ENCODE measurements at regions not wholly inside any gene's neighbourhood (a gene's known extent, or its start where the extent isn't known, plus 50 kb on each side); places are given as distances from the start of the nearest gene placed in this dataset.

DNA sequence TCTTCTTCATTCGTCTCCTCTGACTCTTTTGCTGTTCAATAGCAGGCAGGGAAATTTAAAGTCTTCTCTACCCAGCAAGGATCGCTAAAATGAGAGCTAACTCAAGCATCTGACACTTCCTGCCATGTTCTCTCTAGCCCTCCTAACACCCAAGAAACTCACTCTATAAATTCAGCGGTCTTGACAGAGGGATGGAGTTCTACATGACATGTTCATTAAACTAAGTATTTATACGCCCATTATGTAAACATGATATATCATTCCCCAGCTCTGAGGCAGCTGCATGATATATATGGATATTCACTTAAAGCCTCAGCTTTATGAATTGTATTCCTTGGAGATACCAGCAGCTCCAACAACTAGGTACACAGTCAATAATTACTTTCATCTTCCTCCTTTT lies 231.0 kb downstream of the METTL4 start:
- no peak for DNase-seq

DNA sequence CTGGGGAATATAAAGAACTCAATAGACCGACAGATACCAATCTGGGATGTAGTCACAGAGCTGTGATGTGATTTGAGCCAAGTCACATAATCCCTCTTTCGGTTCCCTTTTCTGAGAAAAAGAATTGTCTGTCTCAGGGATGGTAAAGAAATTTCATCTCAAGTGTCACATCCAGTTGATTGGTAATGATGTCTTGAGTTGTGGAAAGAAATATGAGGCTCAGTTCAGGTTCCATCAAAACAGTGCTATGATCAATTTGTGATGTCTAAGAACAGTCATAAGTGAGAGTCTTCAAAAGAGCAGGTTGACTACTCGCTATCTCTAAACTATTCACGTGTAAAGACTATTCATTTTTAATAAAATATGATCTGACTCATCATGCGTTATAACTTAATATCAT lies 223.3 kb downstream of the METTL4 start:
- DNase-seq, result no peak

DNA sequence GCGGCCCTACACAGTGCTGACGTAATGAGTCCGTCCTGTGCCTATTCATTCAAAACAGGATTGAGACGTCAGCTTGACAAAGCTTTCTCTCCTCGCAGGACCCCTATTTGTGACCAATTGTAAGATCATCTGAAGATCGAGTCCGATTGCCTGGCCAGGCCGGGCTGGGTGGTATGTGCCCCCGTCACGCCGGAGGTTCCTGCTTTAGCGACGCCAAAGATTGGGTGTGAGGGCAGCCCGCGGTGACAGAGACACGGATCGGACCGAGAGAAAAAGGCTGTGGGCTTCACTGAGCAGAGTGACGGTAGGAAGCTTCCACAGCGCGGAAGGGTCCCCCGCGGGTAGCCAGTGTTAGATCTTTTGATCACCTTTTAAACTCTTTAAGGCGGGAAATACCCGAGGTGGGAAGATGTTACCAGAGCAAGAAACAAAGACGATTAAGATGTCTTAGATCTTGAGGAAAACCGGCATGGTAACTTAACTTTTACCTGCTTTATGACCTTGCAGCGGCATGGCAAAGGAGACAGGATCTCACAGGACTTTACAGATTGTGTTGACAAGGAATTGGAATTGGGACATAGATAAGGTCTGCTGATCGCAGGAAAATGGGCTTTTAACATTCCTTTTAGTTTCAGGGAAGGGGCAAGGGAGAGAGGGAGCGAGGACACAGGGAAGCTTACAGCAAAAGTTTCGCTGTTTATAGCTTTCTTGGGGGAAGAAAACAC lies 220.0 kb downstream of the METTL4 start:
- DNase-seq, result no peak

DNA sequence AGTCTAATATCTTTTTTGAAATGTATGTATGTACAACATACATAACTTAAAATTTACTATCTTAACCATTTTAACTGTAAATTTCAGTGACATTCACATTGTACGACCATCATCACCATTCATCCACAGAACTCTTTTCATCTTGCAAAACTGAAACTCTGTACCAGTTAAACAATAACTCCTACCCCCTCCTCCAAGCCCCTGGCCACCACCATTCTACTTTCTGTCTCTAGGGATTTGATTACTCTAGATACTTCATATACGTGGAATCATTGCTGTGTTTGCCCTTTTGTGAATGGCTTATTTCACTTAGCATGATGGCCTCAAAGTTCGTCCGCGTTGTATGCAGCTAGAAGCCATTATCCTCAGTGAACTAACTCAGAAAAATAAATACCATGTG lies 217.0 kb downstream of the METTL4 start:
- no peak for DNase-seq

DNA sequence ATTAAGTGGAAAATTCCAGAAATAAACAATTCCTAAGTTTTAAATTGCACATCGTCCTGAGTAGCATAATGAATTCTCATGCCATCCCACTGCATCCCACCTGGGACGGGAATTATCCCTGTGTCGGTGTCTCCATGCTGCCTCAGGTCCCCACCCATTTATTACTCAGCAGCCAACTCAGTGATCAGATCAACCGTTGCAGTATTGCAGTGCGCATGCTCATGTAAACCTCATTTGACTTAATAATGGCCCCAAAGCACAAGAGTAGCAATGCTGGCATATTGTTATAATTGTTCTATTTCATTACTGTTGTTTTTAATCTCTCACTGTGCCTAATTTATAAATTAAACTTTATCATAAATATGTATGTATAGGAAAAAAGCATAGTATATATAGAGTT lies 214.4 kb downstream of the METTL4 start:
- no peak for DNase-seq

DNA sequence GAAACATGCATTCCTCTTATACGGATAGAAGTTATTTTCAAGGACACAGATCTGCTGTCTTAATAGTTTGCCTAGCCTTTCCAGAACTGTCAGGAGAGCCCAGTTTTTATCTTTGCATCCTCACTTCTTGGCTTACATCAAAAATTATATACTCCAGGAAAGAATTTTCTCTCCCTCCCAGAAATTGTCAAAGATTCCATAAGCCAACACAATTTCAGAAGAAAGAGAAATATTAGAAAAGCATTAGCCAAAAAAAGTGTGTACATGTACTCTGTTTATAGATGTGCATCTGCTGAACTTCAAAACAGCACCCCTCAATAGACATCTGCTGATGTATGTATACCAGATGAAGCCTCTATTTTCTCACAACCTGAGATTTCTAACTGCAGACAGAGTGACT lies 210.4 kb downstream of the METTL4 start:
- DNase-seq, result no peak

DNA sequence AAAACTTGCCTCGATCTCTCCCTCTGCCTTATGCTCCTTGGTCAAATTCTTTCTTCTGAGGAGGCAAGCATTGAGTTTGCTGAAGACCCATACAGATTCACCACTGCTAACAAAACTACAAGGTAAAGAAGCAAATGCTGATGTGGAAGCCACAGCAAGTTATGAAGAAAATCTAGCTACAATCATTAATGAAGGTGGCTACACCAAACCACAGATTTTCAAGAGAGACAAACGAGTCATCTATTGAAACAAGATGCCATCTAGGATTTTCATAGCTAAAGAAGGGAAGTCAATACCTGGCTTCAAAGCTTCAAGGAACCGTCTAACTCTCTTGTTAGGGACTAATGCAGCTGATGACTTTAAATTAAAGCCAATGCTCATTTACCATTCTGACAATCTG lies 203.2 kb downstream of the METTL4 start:
- DNase-seq, result no peak

DNA sequence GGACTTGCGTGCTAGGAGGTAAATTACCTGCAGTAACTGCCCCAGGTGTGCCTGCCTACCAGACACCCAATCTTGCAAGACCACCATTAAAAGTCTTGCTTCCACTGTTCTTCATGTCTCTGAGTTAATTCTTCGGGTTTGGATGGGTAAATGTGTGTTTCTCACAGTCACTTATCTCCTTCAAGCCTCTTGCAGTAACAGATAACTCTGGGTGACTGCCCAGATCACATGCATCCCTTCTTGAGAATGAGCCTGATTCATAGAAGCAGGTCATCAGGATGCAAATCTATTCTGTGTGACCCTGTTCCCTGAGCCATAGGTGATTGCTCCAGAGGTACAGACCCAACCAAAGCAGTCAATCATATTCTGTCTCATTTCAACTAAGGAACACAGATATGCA lies 194.6 kb downstream of the METTL4 start:
- DNase-seq, result no peak

DNA sequence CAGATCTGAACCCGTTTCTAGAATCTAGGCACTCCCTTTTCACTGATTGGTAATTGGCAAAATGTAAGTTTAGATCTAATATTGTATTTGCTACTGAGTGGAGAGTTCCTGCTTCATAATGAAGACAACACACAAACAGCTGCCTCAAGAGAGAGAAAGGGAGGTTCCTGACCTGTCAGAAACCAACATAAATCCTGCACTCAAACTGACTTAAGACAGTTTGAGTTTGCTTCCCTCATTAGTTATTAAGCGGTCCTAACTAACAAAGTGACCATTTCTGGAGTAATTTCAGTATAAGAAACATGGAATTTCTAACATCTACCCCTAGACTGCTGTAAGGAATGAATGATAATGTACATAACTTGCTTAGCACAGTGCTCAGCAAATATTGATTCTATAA lies 191.2 kb downstream of the METTL4 start:
- DNase-seq, result no peak

DNA sequence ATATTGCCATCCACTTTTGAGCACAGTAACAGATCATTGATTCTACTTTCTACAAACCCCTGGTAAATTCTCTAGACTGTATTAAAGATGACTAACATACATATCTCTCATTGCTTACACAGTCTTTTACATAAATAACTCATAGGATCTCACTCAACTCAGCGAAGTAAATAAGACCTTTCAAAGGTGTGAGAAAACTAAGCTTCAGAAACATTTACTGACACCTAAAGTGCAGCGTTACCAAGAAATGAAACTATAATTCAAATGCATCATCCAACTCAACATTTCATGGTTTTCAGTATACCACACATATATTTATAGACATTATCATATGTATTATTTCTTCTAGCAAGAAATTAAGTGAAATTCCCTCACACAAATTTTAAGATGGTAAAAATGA lies 189.8 kb downstream of the METTL4 start:
- DNase-seq, result no peak

DNA sequence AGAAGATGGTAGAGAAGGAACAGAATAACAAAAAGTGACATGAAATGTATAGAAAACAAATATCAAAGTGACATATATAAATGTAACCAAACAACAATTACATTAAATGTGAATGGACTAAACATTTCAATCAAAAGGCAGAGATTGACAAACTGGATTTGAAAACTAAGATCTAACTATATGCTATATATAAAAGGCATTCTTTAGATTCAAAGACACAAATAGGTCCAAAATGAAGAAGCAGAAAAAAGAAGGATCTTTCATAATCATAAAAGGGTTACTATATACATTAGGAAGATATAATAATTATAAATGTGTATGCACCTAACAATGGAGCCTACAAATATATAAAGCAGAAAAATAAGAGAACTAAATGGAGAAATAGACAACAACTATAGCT lies 183.7 kb downstream of the METTL4 start:
- DNase-seq, result no peak

DNA sequence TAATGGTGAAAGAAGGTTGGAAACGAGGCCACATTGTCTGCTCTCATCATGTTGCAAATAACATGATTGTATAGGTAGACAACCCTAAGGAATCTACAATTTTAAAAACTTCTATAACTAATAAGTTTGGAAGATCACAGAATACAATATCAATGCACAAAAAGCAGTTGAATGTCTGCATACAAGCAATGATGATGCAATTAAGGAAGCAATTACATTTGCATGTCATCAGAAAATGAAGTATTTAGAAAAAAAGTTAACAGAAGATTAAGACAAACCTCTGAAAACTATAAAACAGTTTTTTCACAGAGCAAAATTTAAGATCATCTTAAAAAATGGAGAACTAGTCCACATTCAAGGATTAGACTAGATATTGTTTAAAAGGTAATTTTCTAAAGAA lies 181.1 kb downstream of the METTL4 start:
- no peak for DNase-seq

DNA sequence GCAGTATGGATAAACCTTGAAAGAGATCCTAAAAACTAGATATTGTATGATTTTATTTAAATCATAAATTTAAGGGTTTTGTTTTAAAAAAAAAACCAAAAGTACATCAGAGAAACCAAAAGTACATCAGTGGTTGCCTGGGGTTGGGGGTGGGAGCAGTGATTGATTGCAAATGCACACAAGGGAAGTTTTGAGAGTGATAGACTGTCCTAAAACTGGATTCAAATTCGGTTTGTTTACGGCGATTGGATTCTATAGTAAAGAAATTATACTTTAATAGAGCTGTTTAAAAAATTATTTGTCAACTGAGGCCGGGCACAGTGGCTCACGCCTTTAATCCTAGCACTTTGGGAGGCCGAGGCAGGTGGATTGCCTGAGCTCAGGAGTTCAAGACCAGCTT lies 179.8 kb downstream of the METTL4 start:
- no peak for DNase-seq

DNA sequence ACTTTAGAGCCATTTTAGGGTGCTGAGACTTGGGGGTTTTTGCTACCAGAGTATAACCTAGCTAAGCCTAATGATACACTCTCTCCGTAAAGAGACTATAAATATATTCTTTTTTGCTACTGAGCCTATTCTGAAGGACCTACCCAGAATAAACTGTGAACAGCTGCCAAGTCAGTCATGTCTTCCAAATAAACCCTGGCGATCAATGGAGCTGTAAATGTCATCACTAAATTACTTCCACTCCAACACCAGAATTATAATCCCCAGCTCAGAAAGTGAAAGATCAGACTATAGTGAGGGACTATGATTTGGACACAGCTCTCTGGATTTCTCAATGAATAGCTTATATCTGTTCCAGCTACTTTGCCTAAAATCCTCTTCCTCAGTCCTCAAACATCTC lies 178.9 kb downstream of the METTL4 start:
- no peak for DNase-seq

DNA sequence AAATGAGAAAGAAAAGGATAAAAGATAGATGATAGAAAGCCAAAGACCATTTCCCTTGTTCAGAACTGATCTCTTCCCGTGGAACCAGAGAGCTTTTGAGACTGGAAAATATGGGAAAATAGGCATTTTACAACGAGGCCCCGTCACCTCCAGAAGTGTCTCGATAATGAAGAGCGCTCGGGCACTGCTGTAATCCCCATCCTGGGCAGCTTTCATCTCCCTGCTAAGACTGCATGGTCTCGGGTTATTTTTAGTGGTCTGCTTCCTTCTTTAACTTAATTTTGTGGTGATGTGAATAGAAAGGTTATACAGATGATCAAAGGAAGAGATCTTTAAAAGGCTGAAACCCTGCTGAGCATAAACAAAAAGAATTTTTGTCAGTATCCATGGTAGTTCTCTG lies 176.6 kb downstream of the METTL4 start:
- no peak for DNase-seq

DNA sequence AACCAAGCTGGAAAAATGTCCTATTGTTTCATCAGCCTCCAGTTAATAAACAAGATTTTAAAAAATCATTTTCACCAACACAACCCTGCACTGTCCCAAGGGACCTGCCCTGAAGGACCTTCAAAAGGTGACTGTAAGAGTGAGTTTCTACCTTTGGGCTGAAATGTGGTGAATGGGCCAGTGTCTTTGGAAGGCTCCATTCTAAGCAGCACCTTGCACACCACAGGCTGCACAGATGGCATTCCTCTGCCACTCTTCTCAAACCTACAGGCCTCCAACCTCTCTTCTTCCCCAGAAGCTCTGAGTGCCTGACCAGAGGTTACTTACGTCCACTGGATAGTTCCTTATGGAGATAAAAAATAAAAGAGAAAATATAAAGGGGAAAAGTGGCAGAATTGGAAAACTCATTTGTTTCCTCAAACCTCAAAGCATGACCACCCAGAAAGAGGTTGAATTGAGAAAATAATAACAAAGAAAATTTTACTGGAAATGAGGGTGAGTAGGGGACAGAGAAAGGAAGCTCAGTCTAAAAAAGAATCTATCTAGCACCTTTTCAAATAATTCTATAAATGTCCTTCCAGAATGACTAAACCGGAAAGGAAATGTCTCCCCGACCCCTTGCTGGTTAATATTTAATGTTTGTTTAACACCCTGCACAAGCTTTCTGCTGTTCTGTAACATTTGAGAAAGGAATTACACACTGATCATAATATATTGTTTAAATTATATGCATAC lies 175.7 kb downstream of the METTL4 start:
- no peak for DNase-seq

DNA sequence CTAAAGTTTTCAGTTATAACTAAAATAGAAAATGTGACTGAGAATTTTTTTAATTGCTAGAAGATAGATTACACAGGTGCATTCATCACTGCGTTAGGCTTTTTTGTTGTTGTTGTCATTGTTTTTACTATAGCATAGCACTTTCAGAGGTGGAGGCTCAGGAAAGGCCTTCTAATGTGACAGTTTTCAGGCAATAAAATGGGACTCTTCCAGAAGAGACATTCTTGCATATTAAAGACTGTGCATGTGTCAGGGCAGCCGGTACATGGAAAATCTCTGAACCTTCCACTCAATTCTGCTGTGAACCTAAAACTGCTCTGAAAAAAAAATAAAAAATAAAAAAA lies 175.2 kb downstream of the METTL4 start:
- DNase-seq, result no peak

DNA sequence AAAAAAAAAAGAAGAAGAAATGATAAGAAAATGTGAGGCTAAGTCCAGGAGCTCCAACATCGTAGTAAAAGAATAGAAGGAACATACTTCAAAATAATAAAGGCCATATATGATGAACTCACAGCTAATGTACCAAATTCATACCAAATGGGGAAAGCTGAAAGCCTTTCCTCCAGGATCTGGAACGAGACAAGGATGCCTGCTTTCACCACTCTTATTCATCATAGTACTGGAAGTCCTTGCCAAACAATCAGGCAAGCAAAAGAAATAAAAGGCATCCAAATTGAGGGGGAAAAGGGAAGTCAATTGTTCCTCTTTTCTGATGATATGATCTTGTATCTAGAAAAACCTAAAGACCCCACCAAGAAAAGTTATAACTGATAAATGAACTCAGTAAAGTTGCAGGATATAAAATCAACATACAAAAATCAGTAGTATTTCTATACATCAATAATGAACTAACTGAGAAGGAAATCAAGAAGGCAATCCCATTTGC lies 170.6 kb downstream of the METTL4 start:
- no peak for DNase-seq

DNA sequence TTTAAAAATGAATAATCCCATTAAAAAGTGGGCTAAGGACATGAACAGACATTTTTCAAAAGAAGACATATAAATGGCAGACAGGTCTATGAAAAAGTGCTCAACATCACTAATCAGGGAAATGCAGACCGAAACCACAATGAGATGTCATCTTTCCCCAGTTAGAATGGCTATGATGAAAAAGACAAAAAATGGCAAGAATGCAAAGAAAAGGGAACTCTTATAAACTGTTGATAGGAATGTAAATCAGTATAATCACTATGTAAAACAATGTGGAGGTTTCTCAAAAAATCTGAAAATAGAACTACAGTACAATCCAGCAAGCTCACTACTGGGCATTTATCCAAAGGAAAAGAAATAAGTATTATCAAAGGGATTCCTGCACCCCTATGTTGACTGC lies 169.2 kb downstream of the METTL4 start:
- DNase-seq, result no peak

DNA sequence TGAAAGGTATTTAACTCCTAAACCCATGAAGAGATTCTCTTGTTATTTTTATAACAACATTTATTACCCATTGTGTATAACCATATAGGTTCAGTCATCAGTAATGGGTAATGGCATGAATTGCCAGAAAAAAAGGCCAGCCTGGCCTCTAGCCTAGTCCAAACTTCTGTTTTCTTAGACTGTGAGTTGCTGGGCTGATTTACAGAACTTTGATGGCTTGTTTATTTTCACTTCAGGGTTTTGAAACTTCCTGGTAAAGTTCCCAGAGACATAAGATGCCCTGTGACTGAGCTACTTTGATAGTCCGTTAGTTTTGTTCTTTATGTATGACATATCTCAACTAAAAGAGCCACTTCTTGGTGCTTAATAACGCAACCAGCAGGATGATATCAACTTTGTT lies 164.8 kb downstream of the METTL4 start:
- no peak for DNase-seq

DNA sequence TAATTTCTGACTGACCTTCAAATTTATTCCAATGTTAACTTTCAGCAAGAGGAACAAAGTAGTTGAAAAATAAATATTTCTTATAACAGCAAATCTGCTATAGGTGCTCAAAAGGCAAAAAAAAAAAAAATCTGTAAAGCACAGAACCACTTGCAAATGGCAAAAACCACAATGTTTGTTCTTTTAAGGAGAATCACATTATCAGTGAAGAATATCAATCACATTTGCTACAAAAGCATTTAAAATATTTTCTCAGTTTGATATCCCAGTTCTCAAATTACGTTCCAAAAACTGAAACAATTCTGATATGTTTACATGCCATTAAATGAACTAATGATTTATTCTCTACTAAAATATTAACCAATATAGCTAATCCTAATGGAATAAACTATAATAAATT lies 163.3 kb downstream of the METTL4 start:
- DNase-seq, result no peak

DNA sequence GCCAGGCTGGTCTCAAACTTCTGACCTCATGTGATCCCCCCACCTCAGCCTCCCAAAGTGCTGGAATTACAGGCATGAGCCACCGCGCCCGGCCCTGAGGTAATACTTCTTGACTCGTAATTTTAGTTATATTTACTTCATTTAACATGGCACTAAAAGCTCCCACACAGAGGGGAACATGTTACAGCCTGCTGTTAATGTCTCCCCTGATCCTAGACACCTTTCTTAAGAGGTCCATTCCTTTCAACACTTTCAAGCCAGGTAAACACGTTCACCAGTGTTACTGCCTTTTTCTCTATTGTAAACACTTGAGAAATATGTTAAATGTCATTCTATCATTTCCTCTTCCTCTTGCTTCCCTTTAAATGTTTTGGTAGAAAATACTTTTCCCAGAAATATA lies 161.4 kb downstream of the METTL4 start:
- no peak for DNase-seq

DNA sequence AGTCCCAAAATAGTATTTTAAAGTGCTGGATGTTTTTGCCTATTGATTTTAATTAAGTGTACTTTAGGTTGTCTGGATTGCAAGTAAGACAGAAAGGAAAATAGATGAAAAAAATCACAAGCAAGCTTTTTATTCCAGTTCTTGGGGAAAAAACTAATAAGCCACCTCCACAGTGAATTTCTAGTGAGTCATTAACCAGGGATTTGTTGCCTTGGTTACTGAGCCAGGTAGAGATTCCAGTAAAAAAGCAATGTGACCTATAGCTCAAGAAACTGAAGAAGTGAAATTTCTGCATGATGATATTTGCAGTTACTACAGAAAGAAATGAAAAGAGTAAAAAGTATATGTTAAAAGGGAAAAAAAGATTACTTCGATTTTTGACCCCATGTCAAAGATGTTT lies 160.6 kb downstream of the METTL4 start:
- DNase-seq, result no peak

DNA sequence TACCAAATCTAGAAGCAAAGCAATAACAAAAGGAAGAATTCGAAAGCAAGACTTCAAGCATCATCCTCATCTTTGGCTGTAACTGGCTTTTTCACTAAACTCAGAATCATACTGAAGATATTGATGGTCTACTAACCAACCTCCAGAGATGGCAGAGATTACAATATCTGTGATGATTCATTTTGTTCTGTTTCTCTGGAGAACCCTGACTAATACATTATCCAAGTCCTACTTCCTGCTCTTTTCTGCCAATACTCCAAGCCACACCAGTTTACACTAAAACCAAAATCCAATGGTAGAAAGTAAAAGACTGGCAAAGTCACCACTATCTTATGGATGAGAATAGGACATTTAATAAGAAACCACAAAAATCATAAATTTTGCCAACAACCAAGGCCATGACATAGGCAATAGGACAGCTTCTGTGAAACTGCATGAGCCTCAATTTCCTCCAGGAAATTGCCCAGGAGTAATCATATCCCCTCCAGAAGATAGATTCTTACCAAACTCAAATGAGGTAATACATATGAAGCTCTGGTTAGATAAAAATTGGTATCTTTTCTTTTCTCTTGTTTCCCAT lies 159.8 kb downstream of the METTL4 start:
- DNase-seq, result no peak

DNA sequence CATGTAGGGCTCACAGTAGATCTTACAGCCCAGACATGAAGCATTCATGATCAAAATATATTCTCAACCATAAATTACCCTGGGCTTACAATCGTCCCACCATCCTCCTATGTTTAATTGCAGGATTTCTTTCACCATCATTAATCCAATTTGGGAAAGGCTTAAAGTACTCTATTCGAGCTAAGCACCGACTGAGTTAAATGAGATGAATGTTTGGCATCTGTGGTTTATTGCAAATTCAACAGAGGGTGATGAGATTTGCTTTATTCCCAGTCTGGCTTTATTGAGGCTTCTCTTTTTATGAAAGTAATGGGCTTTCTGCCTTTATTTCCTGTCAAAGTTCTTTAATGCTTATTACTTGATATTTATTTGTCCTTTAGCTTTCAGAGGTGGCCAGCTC lies 159.0 kb downstream of the METTL4 start:
- no peak for DNase-seq
